ENCODE measurements at regions not wholly inside any gene's neighbourhood (a gene's known extent, or its start where the extent isn't known, plus 50 kb on each side); places are given as distances from the start of the nearest gene placed in this dataset.

- no peak for TF ChIP-seq POLR2AphosphoS5 (IDR thresholded peaks at IDR 0.05; ENCODE audit: low read depth, low read length)
- no peak for TF ChIP-seq POLR2A (IDR thresholded peaks at IDR 0.05; ENCODE audit: low read depth, low read length)
- no peak for TF ChIP-seq TAF1 (IDR thresholded peaks at IDR 0.05; ENCODE audit: borderline replicate concordance, low read depth, low read length)
Measured at GRCh38 chr1:90558126-90558525, 159.0 kb downstream of the BARHL2 start.

All from GM12892 (cell line).